ENCODE measurements at regions not wholly inside any gene's neighbourhood (a gene's known extent, or its start where the extent isn't known, plus 50 kb on each side); places are given as distances from the start of the nearest gene placed in this dataset.

DNA sequence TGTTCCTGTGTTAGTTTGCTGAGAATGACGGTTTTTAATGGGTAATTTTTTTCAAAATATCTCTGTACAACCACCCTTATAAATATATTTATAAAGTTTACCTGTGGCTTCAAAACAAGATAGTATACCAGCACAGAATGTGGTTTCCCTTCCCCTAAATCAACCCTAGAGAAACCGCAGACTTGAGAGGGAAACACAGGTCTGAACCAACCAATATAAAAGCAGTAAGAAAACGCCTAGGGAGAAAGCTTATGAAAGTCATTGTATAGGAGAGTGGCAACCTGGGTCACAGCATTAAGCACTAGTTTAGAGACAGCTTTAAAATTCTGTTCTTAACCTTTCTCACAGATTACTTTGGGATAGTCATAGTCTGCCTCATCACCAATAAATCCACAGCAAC is 180.6 kb upstream of the LHX8 start:
- no peak overlapping the region for H3K4ac ChIP-seq (ENCODE audit: low read depth, low read length)
- WGBS (ENCODE audit: extremely low coverage, insufficient read length, low lambda C conversion rate): no CpG with 5 or more reads among the region's 3 CpGs
- H3K4me2 ChIP-seq (ENCODE audit: insufficient read depth, insufficient read length, low read length): no peak overlapping the region
- no peak overlapping the region for H2BK12ac ChIP-seq (ENCODE audit: insufficient read length, low read depth, low read length)
- H3K56ac ChIP-seq (ENCODE audit: insufficient read length, low read depth, low read length): no peak overlapping the region
- H3K9ac ChIP-seq (ENCODE audit: extremely low read depth, insufficient read length, low read length): no peak overlapping the region
- no peak overlapping the region for H2BK20ac ChIP-seq (ENCODE audit: low read depth, low read length, poor library complexity, severe bottlenecking)
- no peaks in the 10 kb centered on the region for H3K79me1 ChIP-seq (ENCODE audit: insufficient read depth, low read depth, low read length, poor library complexity, severe bottlenecking)
- H4K5ac ChIP-seq (ENCODE audit: insufficient read length, low read depth, low read length): no peak overlapping the region
- no peak overlapping the region for H3K23ac ChIP-seq (ENCODE audit: insufficient read length, low read depth, low read length)
- no peak overlapping the region for H3T11ph ChIP-seq (ENCODE audit: low read length)
- no peak overlapping the region for H2AK5ac ChIP-seq (ENCODE audit: insufficient read length, low read length)
- no peaks in the 10 kb centered on the region for H3K27me3 ChIP-seq (ENCODE audit: insufficient read depth, low read length)
- TF ChIP-seq, protein P1, sequence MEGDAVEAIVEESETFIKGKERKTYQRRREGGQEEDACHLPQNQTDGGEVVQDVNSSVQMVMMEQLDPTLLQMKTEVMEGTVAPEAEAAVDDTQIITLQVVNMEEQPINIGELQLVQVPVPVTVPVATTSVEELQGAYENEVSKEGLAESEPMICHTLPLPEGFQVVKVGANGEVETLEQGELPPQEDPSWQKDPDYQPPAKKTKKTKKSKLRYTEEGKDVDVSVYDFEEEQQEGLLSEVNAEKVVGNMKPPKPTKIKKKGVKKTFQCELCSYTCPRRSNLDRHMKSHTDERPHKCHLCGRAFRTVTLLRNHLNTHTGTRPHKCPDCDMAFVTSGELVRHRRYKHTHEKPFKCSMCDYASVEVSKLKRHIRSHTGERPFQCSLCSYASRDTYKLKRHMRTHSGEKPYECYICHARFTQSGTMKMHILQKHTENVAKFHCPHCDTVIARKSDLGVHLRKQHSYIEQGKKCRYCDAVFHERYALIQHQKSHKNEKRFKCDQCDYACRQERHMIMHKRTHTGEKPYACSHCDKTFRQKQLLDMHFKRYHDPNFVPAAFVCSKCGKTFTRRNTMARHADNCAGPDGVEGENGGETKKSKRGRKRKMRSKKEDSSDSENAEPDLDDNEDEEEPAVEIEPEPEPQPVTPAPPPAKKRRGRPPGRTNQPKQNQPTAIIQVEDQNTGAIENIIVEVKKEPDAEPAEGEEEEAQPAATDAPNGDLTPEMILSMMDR (conservative IDR thresholded peaks at IDR 0.05): no peak
- no peak overlapping the region for H2BK120ac ChIP-seq (ENCODE audit: low read depth, low read length, poor library complexity, severe bottlenecking)
- no peaks in the 10 kb centered on the region for H4K20me1 ChIP-seq (ENCODE audit: control insufficient read depth, insufficient read depth, insufficient read length)
- Mint-ChIP-seq H3K27ac (no peak overlapping the region), H3K4me3 (no peak overlapping the region), H3K36me3 (ENCODE audit: insufficient read depth in 1 of 3, low read depth in 3 of 3) (peaks cover 0 to 2% (median 0%) of the 10 kb centered on the region in 3 experiments; a peak in 1 of 7 replicates), H3K9me3 (peaks cover 2 to 3% of the 10 kb centered on the region in 2 experiments; a peak in 1 of 5 replicates), H3K4me1 (no peaks in the 10 kb centered on the region), H3K27me3 (ENCODE audit: low read depth) (no peaks in the 10 kb centered on the region)
- no peaks in the 10 kb centered on the region; the same call in 1 of the 2 replicates for H3K4me1 ChIP-seq (ENCODE audit: insufficient read depth, low read length)
- H3K18ac ChIP-seq (ENCODE audit: insufficient read length, low read depth, low read length): no peak overlapping the region
- no peaks in the 10 kb centered on the region for H3K23me2 ChIP-seq (ENCODE audit: insufficient read length, low read depth, low read length, poor library complexity, severe bottlenecking)
- H4K91ac ChIP-seq (ENCODE audit: insufficient read length, low read depth, low read length): no peak overlapping the region
- no peaks in the 10 kb centered on the region for H3K79me2 ChIP-seq (ENCODE audit: insufficient read depth, low read length)
- no peak overlapping the region for H2AFZ ChIP-seq (ENCODE audit: low read length)
- H2BK15ac ChIP-seq (ENCODE audit: low read depth, low read length): no peak overlapping the region
- H3K9me3 ChIP-seq (ENCODE audit: control insufficient read depth, low read depth, low read length): no peaks in the 10 kb centered on the region
- H2BK5ac ChIP-seq (ENCODE audit: insufficient read length, low read length): no peak overlapping the region
- H4K8ac ChIP-seq (replicated peaks; ENCODE audit: insufficient read length, low read depth, low read length): no peak overlapping the region
- H3K27ac ChIP-seq (ENCODE audit: insufficient read length, low read depth, low read length): no peak overlapping the region
- H3K14ac ChIP-seq (ENCODE audit: insufficient read depth, low read length): no peak overlapping the region
- DNase-seq: no peak

Measured in H9 (cell line).